ENCODE measurements at regions not wholly inside any gene's neighbourhood (a gene's known extent, or its start where the extent isn't known, plus 50 kb on each side); places are given as distances from the start of the nearest gene placed in this dataset.

DNA sequence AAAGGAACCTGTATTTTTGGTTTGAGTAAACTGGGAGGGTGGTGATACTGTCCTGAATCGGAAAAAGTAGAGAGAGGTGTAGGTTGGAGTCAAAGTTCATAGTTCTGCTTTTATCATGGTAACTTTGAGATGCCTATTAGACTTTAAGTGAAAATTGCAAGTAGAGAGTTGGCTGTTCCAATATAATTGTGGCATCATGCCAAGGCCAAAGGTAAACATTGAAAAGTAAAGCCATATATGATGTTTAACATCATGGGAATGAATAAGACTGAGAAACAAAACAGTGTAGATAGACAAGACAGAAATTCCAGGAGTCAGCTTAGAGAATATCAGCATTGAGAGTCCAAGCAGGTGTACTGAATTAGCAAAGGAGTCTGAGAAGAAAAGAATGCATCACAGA, 570.9 kb downstream of the HTR7 start:
- TF ChIP-seq CTCF (IDR thresholded peaks at IDR 0.05; ENCODE audit: insufficient read depth, low read depth, low read length) (no peak), EZH2 (IDR thresholded peaks at IDR 0.05; ENCODE audit: insufficient read depth, low read length) (no peak)
